Spleen (tissue), 11 donors: ENCODE measurements at regions not wholly inside any gene's neighbourhood (a gene's known extent, or its start where the extent isn't known, plus 50 kb on each side); places are given as distances from the start of the nearest gene placed in this dataset.

Source experiments
- DNase-seq: peaks from one replicate; pipeline ENCODE4 v3.0.0-alpha.2; 2020
- H3K27ac ChIP-seq, 8 donors: fragments of 200-600 bp; sonication (generic) in 7 of 8; 1 replicate in 4 of 8; 2 replicates in 4 of 8; pipeline versions ENCODE4 v1.5.0 to v1.8.0; 2016 to 2021; ENCODE audit warnings: inconsistent platforms in 4 of 8, mild to moderate bottlenecking in 4 of 8, moderate library complexity in 1 of 8
- H3K27me3 ChIP-seq, 7 donors: fragments of 200-600 bp; sonication (generic) in 6 of 7; replicated peaks in 1 of 7; 1 replicate in 4 of 7; 2 replicates in 3 of 7; pipeline versions ENCODE4 v1.5.0 to v1.8.0; 2016 to 2021; ENCODE audit warnings: inconsistent platforms in 3 of 7, mild to moderate bottlenecking in 1 of 7
- H3K36me3 ChIP-seq, 6 donors: fragments of 200-600 bp; sonication (generic) in 5 of 6; 1 replicate in 4 of 6; 2 replicates in 2 of 6; pipeline versions ENCODE4 v1.5.0 to v1.8.0; 2016 to 2021; ENCODE audit warnings: inconsistent platforms in 2 of 6
- H3K4me1 ChIP-seq, 6 donors: fragments of 200-600 bp; sonication (generic) in 5 of 6; 1 replicate in 3 of 6; 2 replicates in 3 of 6; pipeline versions ENCODE4 v1.5.0 to v1.8.0; 2016 to 2021; ENCODE audit warnings: inconsistent platforms in 3 of 6
- H3K4me3 ChIP-seq, 8 donors: fragments of 200-600 bp; sonication (generic) in 7 of 8; 1 replicate in 4 of 8; 2 replicates in 4 of 8; pipeline versions ENCODE4 v1.5.0 to v1.8.0; 2016 to 2021; ENCODE audit warnings: inconsistent platforms in 4 of 8, mild to moderate bottlenecking in 4 of 8, moderate library complexity in 2 of 8
- H3K9me3 ChIP-seq, 8 donors: fragments of 200-600 bp; sonication (generic) in 7 of 8; 1 replicate in 4 of 8; 2 replicates in 4 of 8; pipeline versions ENCODE4 v1.5.0 to v1.8.0; 2016 to 2021; ENCODE audit warnings: inconsistent platforms in 4 of 8
- CTCF ChIP-seq, 11 experiments: fragments of 200-600 bp in 7 of 11; fragments of 450-650 bp in 4 of 11; sonication (generic) in 4 of 11; IDR thresholded peaks in 8 of 11; conservative IDR thresholded peaks in 3 of 11; 1 replicate in 7 of 11; 2 replicates in 4 of 11; pipeline versions ENCODE4 v1.4.0 to v1.8.0; 2016 to 2021; ENCODE audit warnings: antibody characterized with exemption in 11 of 11, inconsistent platforms in 4 of 11, mild to moderate bottlenecking in 1 of 11
- POLR2A ChIP-seq, 3 donors: fragments of 450-650 bp; IDR thresholded peaks; one replicate each; pipeline ENCODE4 v1.5.1; 2017; ENCODE audit warnings: antibody characterized with exemption in 3 of 3, mild to moderate bottlenecking in 1 of 3
- POLR2AphosphoS5 ChIP-seq, 3 donors: sonication (generic); formaldehyde crosslinking; IDR thresholded peaks; one replicate each; pipeline ENCODE4 v1.5.1; 2017; ENCODE audit warnings: antibody characterized with exemption in 3 of 3
- WGBS, 5 donors: extraction: QIAGEN DNeasy Blood & Tissue Kit in 3 of 5; methylation state at CpG; one replicate each; pipeline versions ENCODE4 v1.1.5 to v1.1.7; 2013 to 2018; 5-methylcytosine and 5-hydroxymethylcytosine counted together
- intact Hi-C: fragments of 100-400 bp; cut with DNase I; formaldehyde crosslinking; loops from one replicate; pipeline ENCODE4 v1.15.0; 2023; ENCODE audit warnings: low total_unique reads
- donor health status: healthy with polysubstance abuse.
- donor health status: DM: no; HTN: no; CAD: no; lungs with moderate emphysema.
- donor health status: DM: no; HTN: no; CAD: no.
- donor health status: Bipolar disorder and iron deficiency.
- donor health status: healthy.
- donor health status: DM: no; HTN: no; CAD: no.
- donor health status: DM: yes; HTN: yes; CAD: no.

- no peak for TF ChIP-seq POLR2AphosphoS5 (IDR thresholded peaks at IDR 0.05)
- TF ChIP-seq CTCF (IDR thresholded peaks at IDR 0.05 in 8 of 11, conservative IDR thresholded peaks at IDR 0.05 in 3 of 11) = no peak
- no peak for TF ChIP-seq POLR2A (IDR thresholded peaks at IDR 0.05)
- Histone ChIP-seq H3K27ac (no peak overlapping the region), H3K27me3 (peaks cover 0 to 14% (median 0%) of the 10 kb centered on the region in 7 donors), H3K9me3 (no peaks in the 10 kb centered on the region), H3K36me3 (no peaks in the 10 kb centered on the region), H3K4me3 (no peak overlapping the region), H3K4me1 (no peaks in the 10 kb centered on the region)
- no peak for DNase-seq
- intact Hi-C loops = no loop called here
Measured at GRCh38 chr2:190763100-190763499, 114.2 kb downstream of the NAB1 start.

- no peak overlapping the region for H3K27ac ChIP-seq
- no peak for DNase-seq
- no peaks in the 10 kb centered on the region for H3K9me3 ChIP-seq
- peaks cover 0 to 14% (median 0%) of the 10 kb centered on the region in 7 donors for H3K27me3 ChIP-seq
- WGBS, 5 donors = 72 to 83% (median 81%) methylated on average over 2 of the region's 2 CpGs
- intact Hi-C loops = no loop called here
- no peak overlapping the region for H3K4me3 ChIP-seq
- H3K4me1 ChIP-seq = no peaks in the 10 kb centered on the region
- TF ChIP-seq CTCF (IDR thresholded peaks at IDR 0.05 in 8 of 11, conservative IDR thresholded peaks at IDR 0.05 in 3 of 11) = no peak
- TF ChIP-seq POLR2AphosphoS5 (IDR thresholded peaks at IDR 0.05) = no peak
- TF ChIP-seq POLR2A (IDR thresholded peaks at IDR 0.05) = no peak
- H3K36me3 ChIP-seq = no peaks in the 10 kb centered on the region
Measured at GRCh38 chr2:190763901-190764514, 115.1 kb downstream of the NAB1 start.

- DNase-seq = no peak
- Histone ChIP-seq H3K27me3 (peaks cover 0 to 14% (median 0%) of the 10 kb centered on the region in 7 donors), H3K4me1 (no peaks in the 10 kb centered on the region), H3K9me3 (no peaks in the 10 kb centered on the region), H3K27ac (no peak overlapping the region), H3K4me3 (no peak overlapping the region), H3K36me3 (no peaks in the 10 kb centered on the region)
- 85 to 89% (median 87%) methylated on average over 7 of the region's 7 CpGs for WGBS, 5 donors
- TF ChIP-seq POLR2AphosphoS5 (IDR thresholded peaks at IDR 0.05) = no peak
- TF ChIP-seq CTCF (IDR thresholded peaks at IDR 0.05 in 8 of 11, conservative IDR thresholded peaks at IDR 0.05 in 3 of 11) = no peak
- no peak for TF ChIP-seq POLR2A (IDR thresholded peaks at IDR 0.05)
- intact Hi-C loops = no loop called here
Measured at GRCh38 chr2:190765386-190766173, 115.0 kb upstream of the GLS start.

- no peak for DNase-seq
- intact Hi-C loops = no loop called here
- Histone ChIP-seq H3K36me3 (no peaks in the 10 kb centered on the region), H3K4me1 (no peaks in the 10 kb centered on the region), H3K27me3 (peaks cover 0 to 9% (median 0%) of the 10 kb centered on the region in 7 donors), H3K4me3 (no peak overlapping the region), H3K9me3 (no peaks in the 10 kb centered on the region), H3K27ac (no peak overlapping the region)
- 91 to 97% (median 94%) methylated on average over 3 of the region's 3 CpGs for WGBS, 5 donors
- TF ChIP-seq POLR2AphosphoS5 (IDR thresholded peaks at IDR 0.05) = no peak
- no peak for TF ChIP-seq POLR2A (IDR thresholded peaks at IDR 0.05)
- no peak for TF ChIP-seq CTCF (IDR thresholded peaks at IDR 0.05 in 8 of 11, conservative IDR thresholded peaks at IDR 0.05 in 3 of 11)
Measured at GRCh38 chr2:190766174-190766572, 114.4 kb upstream of the GLS start.
